ENCODE measurements at regions not wholly inside any gene's neighbourhood (a gene's known extent, or its start where the extent isn't known, plus 50 kb on each side); places are given as distances from the start of the nearest gene placed in this dataset.
"Not testable (repeated sequence)": the region's sequence is repeated elsewhere in the genome, so short reads cannot be mapped to it uniquely, and the experiment has no call there.

GRCh38 chr3:177464392-177465256 is 267.3 kb upstream of the TBL1XR1 start:
- no peak for DNase-seq

- DNase-seq = no peak
These were observed 268.0 kb upstream of the TBL1XR1 start for GRCh38 chr3:177465257-177465642.

- DNase-seq = no peak
These were observed 268.8 kb upstream of the TBL1XR1 start for GRCh38 chr3:177466074-177466473.

GRCh38 chr3:177466622-177467021 is 269.3 kb upstream of the TBL1XR1 start:
- not testable (repeated sequence) for DNase-seq

GRCh38 chr3:177467247-177467985 is 270.1 kb upstream of the TBL1XR1 start:
- no peak for DNase-seq

GRCh38 chr3:177468331-177468730 is 271.0 kb upstream of the TBL1XR1 start:
- DNase-seq = no peak

- no peak for DNase-seq
These were observed 271.5 kb upstream of the TBL1XR1 start for GRCh38 chr3:177468816-177469215.

- DNase-seq = no peak
These were observed 271.9 kb upstream of the TBL1XR1 start for GRCh38 chr3:177469216-177469615.

- DNase-seq = no peak
These were observed 273.1 kb upstream of the TBL1XR1 start for GRCh38 chr3:177470197-177470941.

- DNase-seq = no peak
These were observed 274.6 kb upstream of the TBL1XR1 start for GRCh38 chr3:177471733-177472480.

GRCh38 chr3:177473184-177473583 is 275.9 kb upstream of the TBL1XR1 start:
- no peak for DNase-seq

- no peak for DNase-seq
These were observed 276.6 kb upstream of the TBL1XR1 start for GRCh38 chr3:177473903-177474302.

GRCh38 chr3:177474652-177475355 is 277.5 kb upstream of the TBL1XR1 start:
- DNase-seq = no peak

GRCh38 chr3:177475356-177475665 is 278.0 kb upstream of the TBL1XR1 start:
- no peak for DNase-seq

GRCh38 chr3:177476495-177476894 is 279.2 kb upstream of the TBL1XR1 start:
- no peak for DNase-seq

- DNase-seq = no peak
These were observed 279.7 kb upstream of the TBL1XR1 start for GRCh38 chr3:177476921-177477435.

GRCh38 chr3:177478170-177478867 is 281.0 kb upstream of the TBL1XR1 start:
- no peak for DNase-seq

GRCh38 chr3:177479630-177480029 is 282.3 kb upstream of the TBL1XR1 start:
- DNase-seq = no peak

GRCh38 chr3:177481329-177481728 is 284.0 kb upstream of the TBL1XR1 start:
- DNase-seq = no peak

- no peak for DNase-seq
These were observed 284.9 kb upstream of the TBL1XR1 start for GRCh38 chr3:177482048-177482691.

Data from NCI-H1694 (cell line).